HG02678 (cell line): ENCODE measurements at regions not wholly inside any gene's neighbourhood (a gene's known extent, or its start where the extent isn't known, plus 50 kb on each side); places are given as distances from the start of the nearest gene placed in this dataset.

ENCODE experiments used
- ATAC-seq: cut with Tn5 transposase; IDR thresholded peaks from one replicate; pipeline ENCODE4 v1.9.1; 2021; ENCODE audit warnings: mild to moderate bottlenecking, moderate library complexity; ENCODE audit not compliant: unreplicated experiment

DNA sequence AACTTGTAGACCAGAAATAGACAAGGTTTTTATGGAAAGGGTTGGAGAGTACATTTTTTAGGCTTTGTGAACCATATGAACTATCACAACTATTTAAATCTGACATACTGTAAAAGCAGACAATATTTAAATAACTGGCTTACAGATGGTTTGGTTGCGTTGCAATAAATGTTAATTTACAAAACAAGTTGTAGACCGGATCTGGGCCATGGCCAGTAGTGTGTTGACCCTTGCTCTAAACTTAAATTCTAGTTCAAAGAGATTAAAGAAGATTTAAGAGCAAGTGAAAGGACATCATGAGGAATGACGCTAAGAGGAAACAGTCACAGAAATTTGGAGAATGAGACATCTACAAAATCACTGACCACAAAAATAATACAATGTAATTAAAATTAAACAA, 652.7 kb downstream of the DCDC2C start:
- no peak for ATAC-seq

DNA sequence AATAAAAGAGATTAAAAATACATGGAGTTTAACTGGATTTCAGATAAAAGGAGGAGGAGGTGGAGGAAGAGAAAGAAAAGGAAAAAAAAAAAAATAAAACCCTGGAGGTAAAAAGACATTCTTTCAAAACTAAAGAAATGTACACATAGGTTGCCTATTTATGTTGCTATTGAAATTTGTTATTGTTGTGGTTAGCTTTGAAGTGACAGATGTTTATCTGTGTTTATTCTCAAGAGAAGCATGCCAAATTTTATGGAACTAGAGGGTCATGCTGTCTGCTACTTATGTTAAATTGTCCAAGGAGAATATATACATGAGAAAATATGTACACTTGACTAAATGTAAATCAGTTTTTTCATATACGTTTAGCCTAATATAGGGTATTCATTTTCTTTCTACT, 653.2 kb downstream of the DCDC2C start:
- ATAC-seq: no peak

DNA sequence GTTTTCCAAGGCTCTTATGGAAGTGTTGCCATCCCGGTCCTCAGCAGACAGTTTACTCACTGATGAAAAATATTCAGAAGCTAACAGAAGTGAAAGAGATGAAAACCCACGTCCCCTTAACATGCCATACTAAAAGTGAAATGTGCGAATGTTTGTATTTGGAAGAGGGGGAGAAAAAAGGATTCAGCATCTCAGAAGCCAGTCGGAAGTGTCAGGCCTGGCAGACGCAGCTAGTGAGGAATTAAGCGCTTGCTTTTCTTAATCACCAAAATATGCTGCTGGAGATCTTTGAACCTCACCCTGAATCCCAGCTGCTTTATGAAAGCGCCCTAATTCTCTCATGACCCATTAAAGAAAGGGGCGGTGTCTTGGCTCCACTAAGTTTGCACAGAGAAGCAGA, 653.7 kb downstream of the DCDC2C start:
- no peak for ATAC-seq

DNA sequence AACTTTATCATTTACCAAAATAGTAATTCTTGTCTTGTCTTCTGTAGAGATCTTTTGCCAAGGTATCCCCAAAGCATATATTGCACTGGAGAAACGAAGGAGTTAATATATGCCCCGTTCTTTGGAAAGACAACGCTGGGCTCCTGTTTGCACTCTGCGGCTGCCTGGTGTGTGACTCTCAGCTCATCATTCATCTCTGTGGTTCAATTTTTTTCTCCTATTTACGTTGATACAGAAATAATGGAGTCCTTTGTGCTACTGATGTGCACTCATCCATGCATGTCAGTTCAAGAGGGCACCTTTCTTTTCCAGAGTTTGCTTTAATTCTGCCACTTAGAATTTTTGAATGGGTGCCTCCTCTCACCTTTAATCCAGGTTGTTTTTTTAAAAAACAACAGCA, 655.5 kb downstream of the DCDC2C start:
- ATAC-seq: no peak

DNA sequence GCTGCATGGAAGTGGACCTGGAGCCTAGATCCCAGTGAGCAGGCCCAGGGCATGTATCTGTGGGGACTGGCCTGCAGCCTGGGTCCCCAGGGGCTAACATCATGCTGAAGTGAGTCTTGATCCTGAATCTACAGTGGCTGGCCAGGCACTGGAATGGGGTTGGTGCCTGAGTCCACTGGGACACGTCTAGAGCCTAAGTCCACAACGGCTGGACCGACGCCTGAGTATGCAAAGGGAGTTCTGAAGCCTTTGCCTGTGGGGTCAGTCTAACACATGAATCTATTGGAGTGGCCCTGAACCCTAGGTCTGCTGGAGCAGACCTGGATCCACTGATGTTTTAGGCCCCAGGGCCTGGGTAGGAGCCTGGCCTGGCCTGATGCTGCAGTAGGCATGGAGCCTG, 665.5 kb downstream of the DCDC2C start:
- ATAC-seq: no peak

DNA sequence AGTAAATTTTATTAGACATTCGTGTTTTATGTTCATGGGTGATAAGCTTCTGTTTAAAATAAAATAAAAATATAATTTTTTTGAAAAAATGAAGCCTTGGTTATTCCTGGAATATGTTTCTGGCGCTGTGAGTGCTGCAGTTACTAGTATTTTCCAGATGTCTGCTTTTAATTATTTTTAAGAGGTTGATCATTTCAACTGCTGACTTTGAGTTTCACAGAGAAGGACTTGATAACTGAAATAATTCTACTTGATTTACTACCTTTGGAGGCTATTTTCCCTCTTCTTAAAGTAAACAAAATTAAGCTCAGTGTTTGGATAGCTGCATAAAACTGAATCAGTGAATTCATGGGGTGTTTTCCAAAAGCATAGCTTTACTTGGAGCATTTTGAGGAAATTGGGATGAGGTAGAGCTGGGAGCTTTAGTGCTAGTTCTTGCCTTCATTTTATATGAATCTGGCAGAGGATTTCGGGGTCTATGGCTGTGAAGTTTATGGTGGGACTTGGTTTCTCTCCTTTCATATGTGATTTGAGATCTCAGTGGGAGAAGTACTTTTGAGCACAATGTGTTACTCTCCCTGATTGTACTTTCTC, 666.5 kb downstream of the DCDC2C start:
- no peak for ATAC-seq

DNA sequence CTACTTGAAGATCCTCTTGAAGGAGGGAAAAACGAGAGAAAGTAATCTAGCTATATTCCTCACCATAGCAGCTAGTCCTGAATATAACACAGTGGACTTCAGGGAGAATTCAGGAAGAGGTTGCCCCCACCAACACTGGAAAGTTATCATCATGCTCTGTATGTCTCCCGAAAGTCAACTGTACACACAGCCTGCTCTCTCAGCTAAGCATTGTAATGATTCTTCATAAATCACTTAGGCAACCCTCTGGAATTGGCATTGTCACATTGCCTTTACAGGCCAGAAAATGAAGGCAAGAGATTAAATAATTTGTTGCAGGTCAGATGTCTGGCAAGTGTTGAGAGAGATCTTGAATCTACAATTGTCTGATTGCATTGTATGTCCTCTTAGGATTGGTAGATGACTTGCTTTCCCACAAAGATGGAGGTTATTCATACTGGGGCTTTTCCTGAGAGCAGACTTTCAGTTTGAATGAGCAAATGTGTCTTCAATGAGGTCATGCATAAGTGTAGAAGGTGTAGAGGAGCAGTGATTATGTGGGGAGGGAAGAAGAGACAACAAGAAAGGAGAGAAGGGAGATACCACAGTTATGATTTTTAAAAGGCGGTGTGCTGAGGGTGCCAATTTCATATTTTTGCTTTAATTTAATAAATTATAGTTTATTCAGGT, 667.2 kb downstream of the DCDC2C start:
- no peak for ATAC-seq

DNA sequence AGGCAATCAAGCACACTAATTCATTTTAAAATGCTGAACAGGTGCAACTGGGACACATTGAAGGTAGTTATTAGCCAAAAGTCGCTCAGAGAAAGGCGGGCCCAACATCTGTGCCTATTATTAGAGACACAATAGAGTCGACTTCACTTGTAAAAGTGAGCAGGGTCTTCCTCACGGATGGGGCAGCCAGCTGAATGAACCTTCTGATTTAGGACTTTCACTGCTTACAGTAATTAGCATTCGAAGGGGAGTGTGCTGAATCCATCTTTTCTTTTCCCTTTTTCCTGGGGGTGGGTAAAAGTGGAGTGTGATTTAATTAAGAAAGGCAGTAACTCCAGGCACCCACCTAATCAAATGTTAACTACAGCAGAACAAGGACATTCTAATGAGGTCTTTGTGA, 677.7 kb downstream of the DCDC2C start:
- no peak for ATAC-seq

DNA sequence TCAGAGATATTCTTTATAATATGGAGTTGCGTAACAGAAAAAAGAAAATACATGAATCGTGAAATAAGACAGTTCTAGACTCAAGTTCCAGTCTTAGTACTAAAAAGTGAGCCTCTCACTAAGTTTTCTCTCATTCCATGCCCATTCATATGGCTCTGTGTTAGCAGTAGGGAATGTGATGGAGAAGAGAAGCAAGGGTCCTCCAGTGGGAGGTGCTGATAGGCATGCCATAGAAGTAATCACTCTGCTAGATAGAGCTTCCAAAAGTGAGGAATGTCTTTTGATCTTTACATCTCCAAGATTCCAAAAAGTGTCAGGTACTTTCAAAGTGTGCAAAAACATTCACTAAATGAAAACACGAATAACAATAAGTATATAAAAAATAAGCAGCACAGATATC, 678.4 kb downstream of the DCDC2C start:
- ATAC-seq: no peak

DNA sequence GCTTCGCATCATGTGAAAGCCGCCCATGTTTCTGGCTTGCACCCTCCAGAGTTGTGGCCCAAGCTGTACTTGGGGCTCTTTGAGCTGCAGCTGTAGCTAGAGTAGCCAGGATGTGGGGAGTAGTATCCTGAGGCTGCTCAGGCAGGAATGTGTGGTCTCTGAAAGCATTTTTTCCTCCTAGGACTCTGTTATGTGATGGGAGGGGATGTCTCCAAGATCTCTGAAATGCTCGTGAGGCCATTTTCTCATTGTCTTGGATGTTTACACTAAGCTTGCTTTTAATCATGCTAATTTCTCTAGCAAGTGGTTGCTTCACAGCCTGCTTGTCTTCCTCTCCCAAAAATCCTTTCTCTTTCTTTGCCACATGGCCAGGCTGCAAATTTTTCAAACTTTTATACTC, 687.6 kb downstream of the DCDC2C start:
- ATAC-seq: no peak

DNA sequence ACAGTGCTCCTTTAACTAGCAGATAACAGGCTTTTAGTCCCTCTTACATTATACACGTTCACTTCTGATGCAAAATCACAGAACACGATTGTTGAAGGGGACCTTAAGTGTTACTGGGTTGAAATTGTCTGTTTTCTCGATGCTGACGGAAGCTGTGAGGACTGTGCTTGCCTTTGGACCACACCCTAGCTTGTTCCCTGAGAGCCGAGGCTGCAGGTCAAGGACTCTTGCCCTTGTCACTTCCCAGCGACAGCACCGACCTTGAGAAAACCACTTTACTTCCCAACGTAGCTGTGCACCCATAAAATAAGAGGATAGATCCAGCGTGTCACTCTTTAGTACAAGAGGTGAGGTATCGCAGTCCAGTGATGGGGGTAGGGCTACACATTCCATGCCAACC, 701.0 kb downstream of the DCDC2C start:
- ATAC-seq: no peak

DNA sequence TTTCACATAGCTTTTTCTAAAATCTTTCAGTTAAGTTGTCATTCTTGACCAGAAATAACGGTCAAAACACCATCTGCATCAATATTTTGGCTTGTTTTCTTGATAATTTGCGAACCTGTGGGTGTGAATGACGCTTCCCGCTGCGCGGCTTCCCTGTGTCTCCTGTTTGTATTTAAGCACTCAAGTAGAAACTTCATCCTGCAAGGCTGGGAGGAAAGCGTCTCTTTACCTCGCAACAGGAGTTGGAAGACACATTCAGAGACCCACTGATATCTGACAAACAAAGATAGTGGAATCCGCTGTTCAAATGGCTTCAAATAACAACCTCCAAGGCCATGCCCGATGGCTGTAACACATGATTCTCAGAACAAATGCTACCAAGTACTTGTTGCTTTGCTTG, 704.9 kb downstream of the DCDC2C start:
- ATAC-seq: no peak

DNA sequence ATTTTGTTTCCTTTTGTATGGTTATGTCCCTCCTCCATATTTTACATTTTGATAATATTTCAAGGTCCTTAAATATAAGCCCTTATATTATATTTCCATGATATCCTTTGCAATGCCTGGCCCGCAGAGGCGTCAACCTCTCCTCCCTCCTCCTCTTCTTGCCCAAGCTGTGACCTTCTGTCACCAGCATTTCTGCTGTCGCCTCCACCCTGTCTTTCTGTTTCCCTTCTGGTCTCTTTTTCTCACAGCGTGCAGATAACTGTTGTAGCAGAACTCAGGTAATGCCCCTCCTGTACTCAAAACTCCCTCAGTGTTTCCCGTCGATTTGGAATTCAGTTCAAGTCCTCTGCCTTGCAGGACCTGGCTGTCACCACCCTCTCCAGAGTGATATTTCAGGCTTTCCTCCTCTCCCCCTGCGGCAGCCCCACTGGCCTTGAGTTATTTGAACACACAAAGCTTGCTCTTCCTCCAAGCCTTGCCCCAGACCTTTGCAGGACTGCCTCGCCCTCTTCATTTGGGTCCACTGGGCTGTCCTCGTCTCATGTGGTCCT, 709.3 kb downstream of the DCDC2C start:
- ATAC-seq: no peak

DNA sequence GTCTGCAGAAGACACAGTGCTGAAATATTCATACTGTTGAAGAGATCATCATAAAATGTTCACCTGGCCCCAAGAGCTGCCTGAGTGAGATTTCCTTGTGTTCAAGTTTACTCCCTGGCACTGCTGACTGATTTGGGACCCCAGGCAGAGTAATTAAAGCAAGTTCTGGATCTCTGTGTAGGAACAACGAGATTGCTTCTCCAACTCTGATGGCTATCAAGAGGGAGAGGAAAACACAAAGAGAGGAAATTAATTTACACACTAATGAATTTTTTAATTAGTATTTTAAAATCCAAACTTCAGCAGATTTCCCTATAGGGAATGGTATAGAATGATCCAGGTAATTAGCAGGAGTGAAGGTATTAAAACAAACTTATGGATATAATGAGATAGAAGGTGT, 711.8 kb downstream of the DCDC2C start:
- ATAC-seq: no peak

DNA sequence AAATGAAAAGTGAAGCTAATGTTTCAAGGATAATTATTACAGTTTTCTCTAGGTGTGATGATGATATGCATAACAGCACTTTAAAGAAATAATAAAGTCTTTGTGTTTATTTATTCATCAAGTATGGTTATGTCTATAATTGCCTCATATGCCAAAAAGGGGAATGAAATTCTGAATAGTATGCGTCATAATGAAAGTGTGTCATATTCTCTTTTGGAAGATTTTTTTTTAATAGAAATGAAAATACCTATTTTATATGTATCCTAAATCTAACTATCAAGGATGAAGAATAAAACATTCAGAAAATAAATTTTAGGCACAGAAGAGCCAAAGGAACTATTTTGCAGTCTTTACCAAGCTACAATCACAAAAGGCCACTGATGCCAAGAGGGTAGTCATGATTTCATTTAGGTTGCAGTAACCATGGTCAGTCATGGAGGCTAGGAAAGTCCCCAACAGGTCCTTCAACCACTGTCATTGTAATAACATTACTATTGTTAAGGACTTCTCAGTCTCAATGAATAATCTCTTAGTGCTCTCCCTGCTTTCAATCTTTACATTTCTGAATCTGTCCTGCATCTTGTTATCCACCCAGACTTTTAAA, 712.5 kb downstream of the DCDC2C start:
- ATAC-seq: no peak

DNA sequence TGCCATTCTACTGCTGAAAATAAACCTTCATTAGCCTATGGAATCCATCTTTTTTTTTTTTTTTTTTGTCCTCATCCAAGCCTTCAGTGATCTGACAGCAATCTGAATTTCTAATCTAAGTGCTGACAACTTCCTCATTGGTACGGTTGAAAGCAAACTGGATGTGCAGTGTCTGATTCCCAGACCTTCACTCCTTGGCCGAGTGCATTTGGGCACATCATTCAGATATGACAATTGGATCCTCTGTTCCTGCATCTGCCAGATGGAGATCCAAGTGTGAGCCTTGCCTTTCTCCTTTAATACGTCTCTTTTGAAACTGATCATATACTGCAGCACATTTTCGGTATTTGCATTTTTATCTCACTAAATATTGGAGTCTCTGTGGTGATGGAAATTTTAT, 713.1 kb downstream of the DCDC2C start:
- ATAC-seq: no peak

DNA sequence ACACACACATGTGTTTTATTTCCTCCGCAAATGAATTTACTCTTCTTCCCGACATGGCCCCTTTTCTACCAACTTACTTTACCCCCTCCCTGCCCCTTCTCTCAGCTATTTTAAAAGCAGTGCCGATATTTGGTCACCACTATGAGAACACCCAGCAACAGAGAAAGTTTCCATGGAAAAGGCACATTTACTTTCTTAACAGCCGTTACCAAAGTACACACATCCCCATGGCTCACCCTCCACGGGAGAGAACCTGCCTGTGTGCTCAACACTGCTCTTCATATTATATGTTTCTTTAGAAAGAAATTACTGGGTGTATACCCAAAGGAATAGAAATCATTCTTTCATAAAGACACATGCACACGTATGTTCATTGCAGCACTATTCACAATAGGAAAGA, 714.4 kb downstream of the DCDC2C start:
- ATAC-seq: no peak

DNA sequence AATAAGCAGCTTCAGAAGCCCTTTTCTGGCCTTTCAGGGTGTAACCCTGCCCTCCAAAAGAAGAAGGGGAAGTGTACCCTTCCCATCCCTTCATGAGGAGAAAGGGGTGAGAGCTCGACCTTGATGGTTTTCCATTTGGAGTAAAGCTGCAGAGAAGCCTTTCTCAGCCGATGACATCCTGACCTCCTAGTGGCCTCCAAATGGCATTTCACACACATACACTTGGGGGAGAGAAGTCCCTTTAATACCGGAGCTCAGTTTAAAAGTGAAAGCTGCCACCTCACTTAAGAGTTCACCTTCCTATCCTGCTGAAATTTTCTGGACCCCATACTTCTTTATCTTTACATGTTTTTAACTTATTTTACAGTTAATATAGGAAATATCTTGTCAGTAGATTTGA, 716.7 kb downstream of the DCDC2C start:
- no peak for ATAC-seq

DNA sequence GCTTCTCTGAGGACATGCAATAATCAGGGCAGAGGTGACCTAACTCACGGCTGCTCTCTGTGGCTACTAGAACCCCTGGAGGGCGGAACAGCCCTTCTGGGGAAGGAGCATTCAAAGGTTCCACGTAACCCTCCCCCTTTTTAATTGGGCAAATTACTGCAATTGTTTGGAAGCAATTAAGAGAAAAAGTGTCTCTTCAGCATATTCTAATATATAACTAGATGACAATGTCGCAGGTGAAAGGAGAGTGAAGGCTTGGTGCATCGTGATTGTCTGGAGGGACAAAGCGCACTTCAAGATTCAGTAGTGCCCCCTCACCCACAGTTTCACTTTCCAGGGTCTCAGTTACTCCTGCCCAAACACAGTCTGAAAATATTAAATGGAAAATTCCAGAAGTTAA, 720.8 kb downstream of the DCDC2C start:
- ATAC-seq: no peak

DNA sequence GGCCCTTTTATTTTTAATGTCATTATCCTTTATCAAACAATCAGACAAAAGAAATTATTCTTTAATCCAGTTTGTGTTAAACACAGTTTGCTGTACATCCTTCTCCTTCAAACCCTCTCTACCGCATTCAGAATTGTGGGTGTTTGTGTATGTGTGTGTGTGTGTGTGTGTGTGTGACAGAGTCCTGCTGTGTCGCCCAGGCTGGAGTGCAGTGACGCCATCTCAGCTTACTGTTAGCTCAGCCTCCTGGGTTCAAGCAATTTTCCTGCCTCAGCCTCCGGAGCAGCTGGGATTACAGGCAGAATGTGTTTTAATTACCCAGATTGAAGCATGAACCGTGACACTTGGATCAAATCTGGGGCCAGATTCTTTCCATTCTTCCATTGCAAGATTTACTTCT, 723.7 kb downstream of the DCDC2C start:
- ATAC-seq: no peak

DNA sequence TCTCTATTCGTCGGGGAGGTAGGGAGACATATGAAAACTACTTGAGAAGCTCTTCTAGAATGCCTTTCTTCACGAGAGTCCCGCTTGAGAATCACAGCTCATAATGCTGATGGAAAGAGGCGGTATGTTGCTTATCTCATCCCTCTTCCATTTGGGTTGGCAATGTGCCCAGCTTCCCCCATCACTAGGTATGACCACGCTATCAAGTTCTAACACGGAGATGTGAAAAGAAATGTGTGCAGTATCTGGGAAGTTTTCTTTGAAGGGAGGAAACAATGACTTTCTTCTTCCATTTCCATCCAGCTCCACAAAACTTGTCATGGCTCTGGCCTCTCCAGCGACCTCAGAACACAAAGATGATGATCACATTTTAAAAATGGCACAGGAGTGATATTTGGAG, 742.4 kb downstream of the DCDC2C start:
- no peak for ATAC-seq

DNA sequence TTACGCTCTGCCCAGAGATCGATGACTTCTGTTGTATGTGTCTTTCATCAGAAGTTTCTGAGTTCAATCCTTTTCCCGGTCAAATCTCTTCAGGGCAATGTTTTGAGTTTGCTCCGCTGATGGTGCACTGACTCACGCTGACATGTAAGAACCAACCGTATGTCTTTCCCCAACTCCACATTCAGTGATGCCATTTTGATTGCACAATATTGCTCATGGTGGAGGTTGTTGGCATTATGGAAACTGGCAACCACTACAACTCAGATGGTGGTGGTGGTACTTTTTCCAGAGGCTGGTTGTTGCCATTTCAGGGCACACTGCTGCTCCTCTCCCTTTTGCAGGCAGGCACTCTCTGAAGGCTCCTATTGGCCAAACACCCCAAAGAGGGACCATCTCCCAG, 751.5 kb downstream of the DCDC2C start:
- ATAC-seq: no peak
